Stomach (tissue), 8 donors: ENCODE measurements at regions not wholly inside any gene's neighbourhood (a gene's known extent, or its start where the extent isn't known, plus 50 kb on each side); places are given as distances from the start of the nearest gene placed in this dataset.

Experiments used
- DNase-seq, 2 donors: peaks; one replicate each; pipeline versions ENCODE4 v3.0.0 to v3.0.0-alpha.2; 2013 to 2019
- H3K27ac ChIP-seq, 5 donors: fragments of 200-600 bp in 4 of 5; sonication (generic) in 4 of 5; one replicate each; pipeline ENCODE4 v1.5.1; 2013 to 2019; ENCODE audit warnings: mild to moderate bottlenecking in 1 of 5, moderate library complexity in 1 of 5
- H3K27me3 ChIP-seq, 3 donors: fragments of 200-600 bp; sonication (generic); one replicate each; pipeline ENCODE4 v1.5.1; 2017 to 2019; ENCODE audit warnings: mixed run types in 1 of 3
- H3K36me3 ChIP-seq, 4 donors: fragments of 200-600 bp; sonication (generic); 1 replicate in 3 of 4; 2 replicates in 1 of 4; pipeline ENCODE4 v1.5.1; 2016 to 2019
- H3K4me1 ChIP-seq, 4 donors: fragments of 200-600 bp; sonication (generic); one replicate each; pipeline ENCODE4 v1.5.1; 2016 to 2019
- H3K4me3 ChIP-seq, 4 donors: fragments of 200-600 bp; sonication (generic) in 3 of 4; one replicate each; pipeline ENCODE4 v1.5.1; 2016 to 2019; ENCODE audit warnings: mild to moderate bottlenecking in 1 of 4
- H3K9me3 ChIP-seq, 4 donors: fragments of 200-600 bp; sonication (generic); one replicate each; pipeline ENCODE4 v1.5.1; 2016 to 2019
- CTCF ChIP-seq, 7 experiments: fragments of 450-650 bp in 4 of 7; fragments of 200-600 bp in 3 of 7; sonication (generic) in 3 of 7; IDR thresholded peaks; one replicate each; pipeline ENCODE4 v1.5.1; 2016 to 2019; ENCODE audit warnings: antibody characterized with exemption in 7 of 7, control low read depth in 2 of 7, mild to moderate bottlenecking in 1 of 7
- EP300 ChIP-seq: sonication (generic); formaldehyde crosslinking; IDR thresholded peaks from one replicate; pipeline ENCODE4 v1.6.1; 2017; ENCODE audit warnings: antibody characterized with exemption
- POLR2A ChIP-seq, 4 donors: fragments of 450-650 bp; IDR thresholded peaks; one replicate each; pipeline ENCODE4 v1.6.1; 2016; ENCODE audit warnings: antibody characterized with exemption in 4 of 4, control low read depth in 2 of 4, mild to moderate bottlenecking in 1 of 4, moderate library complexity in 1 of 4
- POLR2AphosphoS5 ChIP-seq, 3 donors: sonication (generic); formaldehyde crosslinking; IDR thresholded peaks; one replicate each; pipeline ENCODE4 v1.6.1; 2016; ENCODE audit warnings: antibody characterized with exemption in 3 of 3
- WGBS, 5 donors: extraction: QIAGEN DNeasy Blood & Tissue Kit in 3 of 5; methylation state at CpG; one replicate each; pipeline versions ENCODE4 v1.1.5 to v1.1.7; 2013 to 2018; 5-methylcytosine and 5-hydroxymethylcytosine counted together
- intact Hi-C: fragments of 100-400 bp; cut with DNase I; formaldehyde crosslinking; loops from one replicate; pipeline ENCODE4 v1.15.1; 2023; ENCODE audit warnings: low total_unique reads
- donor health status: healthy with polysubstance abuse.
- donor health status: Bipolar disorder and iron deficiency.
- donor health status: healthy.

GRCh38 chr10:42988517-42989395 is 88.1 kb upstream of the RET start:
- no peak for TF ChIP-seq CTCF (IDR thresholded peaks at IDR 0.05)
- H3K36me3 ChIP-seq, result no peaks in the 10 kb centered on the region
- H3K4me1 ChIP-seq, result no peaks in the 10 kb centered on the region
- no peak overlapping the region for H3K4me3 ChIP-seq
- no peaks in the 10 kb centered on the region for H3K9me3 ChIP-seq
- H3K27ac ChIP-seq, result no peak overlapping the region
- DNase-seq, result peak in 1 of 2 donors; percentile 23
- intact Hi-C loops, result no loop called here
- H3K27me3 ChIP-seq, result no peaks in the 10 kb centered on the region
- 66 to 78% (median 75%) methylated on average over 7 to 11 of the region's 11 CpGs for WGBS, 5 donors

GRCh38 chr10:42989481-42989921 is 87.4 kb upstream of the RET start:
- Histone ChIP-seq H3K4me3 (no peak overlapping the region), H3K9me3 (no peaks in the 10 kb centered on the region), H3K27ac (no peak overlapping the region), H3K36me3 (no peaks in the 10 kb centered on the region), H3K4me1 (no peaks in the 10 kb centered on the region), H3K27me3 (no peaks in the 10 kb centered on the region)
- TF ChIP-seq EP300 (no peak), POLR2AphosphoS5 (IDR thresholded peaks at IDR 0.05) (no peak), CTCF (IDR thresholded peaks at IDR 0.05) (no peak), POLR2A (IDR thresholded peaks at IDR 0.05) (no peak)
- intact Hi-C loops, result no loop called here
- WGBS, 5 donors, result 83 to 94% (median 85%) methylated on average over 1 to 2 of the region's 2 CpGs
- peak in 1 of 2 donors; percentile 0 for DNase-seq

- peak in 1 of 2 donors; percentile 2 for DNase-seq
- Histone ChIP-seq H3K4me1 (no peaks in the 10 kb centered on the region), H3K36me3 (no peaks in the 10 kb centered on the region), H3K4me3 (no peak overlapping the region), H3K27me3 (no peaks in the 10 kb centered on the region), H3K9me3 (no peaks in the 10 kb centered on the region), H3K27ac (no peak overlapping the region)
- intact Hi-C loops, result no loop called here
- WGBS, 5 donors, result 67 to 82% (median 70%) methylated on average over 14 to 18 of the region's 18 CpGs
- TF ChIP-seq CTCF (IDR thresholded peaks at IDR 0.05) (no peak), POLR2A (IDR thresholded peaks at IDR 0.05) (no peak), EP300 (no peak), POLR2AphosphoS5 (IDR thresholded peaks at IDR 0.05) (no peak)
Observed at GRCh38 chr10:42990016-42990720, 86.7 kb upstream of the RET start.

- H3K27ac ChIP-seq, result no peak overlapping the region
- no peaks in the 10 kb centered on the region for H3K9me3 ChIP-seq
- 86 to 92% (median 87%) methylated on average over 11 to 18 of the region's 18 CpGs for WGBS, 5 donors
- no peak for TF ChIP-seq CTCF (IDR thresholded peaks at IDR 0.05)
- no peak overlapping the region for H3K4me3 ChIP-seq
- H3K4me1 ChIP-seq, result no peaks in the 10 kb centered on the region
- no peaks in the 10 kb centered on the region for H3K36me3 ChIP-seq
- intact Hi-C loops, result no loop called here
- DNase-seq, result peak in 1 of 2 donors; percentile 1
- H3K27me3 ChIP-seq, result no peaks in the 10 kb centered on the region
Observed at GRCh38 chr10:42990721-42991441, 86.0 kb upstream of the RET start.
